T-helper 22 cell (primary cell): ENCODE measurements at regions not wholly inside any gene's neighbourhood (a gene's known extent, or its start where the extent isn't known, plus 50 kb on each side); places are given as distances from the start of the nearest gene placed in this dataset.

ENCODE experiments used
- DNase-seq: peaks from one replicate; pipeline ENCODE4 v3.0.0-alpha.2; 2020; ENCODE audit warnings: low read depth

DNA sequence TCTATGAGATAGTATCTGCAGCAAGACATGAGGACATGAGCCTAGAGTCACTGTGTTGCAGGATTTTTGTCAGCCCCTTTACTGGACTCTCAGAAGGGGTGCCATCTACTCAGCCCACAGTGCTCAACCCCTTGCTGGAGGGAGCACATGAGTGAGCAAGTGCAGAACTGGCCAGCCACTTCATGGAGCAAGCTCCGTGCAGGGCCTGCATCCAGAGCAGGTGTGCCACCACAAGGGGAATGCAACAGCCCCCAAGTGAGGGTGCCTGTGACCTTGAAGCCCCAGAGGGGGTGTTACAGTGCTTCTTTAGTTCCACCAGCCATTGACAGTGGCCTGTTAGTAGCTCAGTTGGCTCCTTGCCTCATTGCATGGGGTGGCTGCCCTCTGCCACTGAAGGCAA, 649.7 kb downstream of the PLPP3 start:
- no peak for DNase-seq

DNA sequence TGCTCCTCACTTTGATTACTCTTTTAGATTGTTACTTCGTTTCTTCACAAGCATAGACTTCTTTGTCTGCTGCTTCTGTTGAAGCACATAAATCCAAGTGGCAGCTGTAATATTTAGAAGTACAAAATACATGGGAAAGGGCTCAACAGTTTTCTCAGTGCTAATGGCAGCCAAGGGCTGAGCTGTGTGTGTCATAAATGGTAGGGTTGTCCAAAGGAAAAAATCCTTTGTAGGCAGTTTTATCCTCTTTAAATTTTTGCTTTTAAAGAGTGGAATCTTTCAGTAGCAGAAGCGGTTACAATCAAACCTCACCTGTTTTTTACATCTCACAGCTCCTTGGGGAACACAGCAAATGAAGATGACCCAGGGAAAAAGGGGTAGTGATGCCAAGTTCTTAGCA, 650.8 kb downstream of the PLPP3 start:
- no peak for DNase-seq

DNA sequence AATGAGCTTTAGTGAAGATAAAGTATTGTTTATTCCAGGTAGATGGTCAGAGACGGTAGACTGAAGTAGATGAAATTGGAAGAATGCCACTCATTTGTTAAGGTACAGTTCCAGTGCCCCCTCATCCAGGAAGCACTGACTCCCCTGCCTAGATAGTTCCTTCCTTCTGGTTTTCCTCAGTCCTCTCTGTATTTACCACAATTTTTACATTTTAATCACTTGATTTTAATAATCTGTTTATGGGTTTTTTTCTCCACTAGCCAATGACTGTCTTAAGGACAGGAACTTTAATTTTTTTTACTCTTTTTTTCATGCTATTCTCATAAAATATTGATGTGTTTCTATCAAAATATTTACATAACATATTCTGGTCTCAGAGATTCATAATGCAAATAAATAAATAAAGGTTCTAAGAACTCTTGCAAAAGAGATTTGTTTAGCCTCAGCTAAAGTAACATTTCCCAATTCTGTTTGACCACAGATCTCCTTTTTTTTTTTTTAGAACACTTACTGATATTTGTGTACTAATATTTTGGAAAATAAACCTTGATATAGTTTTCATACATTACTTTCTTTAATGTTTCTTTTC, 651.6 kb downstream of the PLPP3 start:
- no peak for DNase-seq

DNA sequence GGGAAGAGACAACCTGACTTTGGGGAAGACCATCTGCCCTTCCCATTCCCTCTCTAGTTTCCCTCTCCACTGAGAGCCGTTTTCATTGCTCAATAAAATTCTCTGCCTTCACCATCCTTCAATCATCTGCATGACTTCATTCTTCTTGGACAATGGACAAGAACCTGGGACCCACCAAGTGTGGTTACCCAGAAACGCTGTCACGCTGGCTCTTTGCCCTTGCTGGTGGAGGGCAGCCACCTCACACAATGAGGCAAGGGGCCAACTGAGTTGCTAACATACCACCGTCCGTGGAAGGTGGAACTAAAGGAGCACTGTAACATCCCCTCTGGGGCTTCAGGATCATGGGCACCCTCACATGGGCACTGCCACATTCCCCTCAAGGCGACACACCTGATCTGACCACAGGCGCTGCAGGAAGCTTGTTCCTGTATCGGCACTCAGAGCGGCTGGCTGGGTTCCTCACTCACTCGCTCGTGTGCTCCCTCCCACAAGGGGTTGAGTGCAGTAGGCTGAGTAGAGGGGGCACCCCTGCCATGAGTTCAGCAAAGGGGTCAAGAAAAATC, 652.4 kb downstream of the PLPP3 start:
- no peak for DNase-seq

DNA sequence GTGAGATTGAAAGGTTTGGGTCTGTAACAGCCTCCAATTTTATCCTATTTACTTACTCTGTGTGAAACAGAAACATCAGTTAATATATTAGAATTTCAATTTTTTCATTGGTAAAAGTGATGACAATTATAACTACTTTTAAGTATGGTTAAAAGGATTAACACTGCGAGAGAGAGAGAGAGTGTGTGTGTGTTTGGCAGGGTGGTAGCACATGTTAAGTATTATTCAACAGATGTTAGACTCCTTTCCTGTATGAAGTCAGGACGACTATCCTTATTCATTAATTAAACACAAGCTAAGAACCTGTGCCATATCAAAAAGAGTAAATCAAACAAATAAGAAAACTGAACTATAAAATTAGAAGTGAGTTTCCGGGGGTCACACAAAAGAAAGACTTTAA, 662.5 kb downstream of the PLPP3 start:
- no peak for DNase-seq

DNA sequence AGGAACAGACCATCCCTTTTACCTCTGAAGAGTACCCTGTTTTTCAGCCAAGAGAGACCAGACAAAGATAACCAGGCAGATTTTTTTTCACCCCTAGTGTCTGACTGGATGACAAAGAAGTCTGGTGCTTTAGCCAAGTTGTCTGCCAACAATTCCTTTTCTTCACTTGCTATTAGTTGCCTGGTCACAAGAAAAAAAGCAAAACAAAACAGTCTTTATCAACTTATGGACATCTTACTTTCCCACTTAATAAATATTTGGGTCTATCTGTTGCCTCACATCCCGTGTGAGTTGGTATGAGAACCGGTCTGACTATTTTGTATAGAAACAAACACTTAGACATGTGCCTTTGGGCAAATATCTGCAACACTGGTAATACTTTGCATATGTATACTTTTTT, 662.9 kb downstream of the PLPP3 start:
- no peak for DNase-seq

DNA sequence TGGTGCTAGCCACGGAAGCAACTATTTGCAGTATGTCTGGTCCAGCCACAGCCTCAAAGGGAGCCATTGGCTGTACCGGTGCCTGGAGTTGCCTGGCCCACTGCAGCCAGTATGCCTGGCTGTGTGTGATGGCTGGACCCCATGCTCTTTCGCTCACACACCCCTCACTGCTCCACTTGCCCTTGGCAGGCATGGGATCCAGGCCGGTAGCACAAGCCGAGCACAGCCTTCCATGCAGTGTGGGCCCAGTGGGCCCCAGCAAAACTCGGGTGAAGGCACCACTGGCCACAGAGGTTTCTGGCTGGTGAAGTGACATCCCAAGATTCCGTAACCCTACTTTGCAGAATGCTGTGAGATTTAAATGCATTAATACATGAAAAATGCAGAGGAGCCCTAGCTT, 665.8 kb downstream of the PLPP3 start:
- DNase-seq = no peak

DNA sequence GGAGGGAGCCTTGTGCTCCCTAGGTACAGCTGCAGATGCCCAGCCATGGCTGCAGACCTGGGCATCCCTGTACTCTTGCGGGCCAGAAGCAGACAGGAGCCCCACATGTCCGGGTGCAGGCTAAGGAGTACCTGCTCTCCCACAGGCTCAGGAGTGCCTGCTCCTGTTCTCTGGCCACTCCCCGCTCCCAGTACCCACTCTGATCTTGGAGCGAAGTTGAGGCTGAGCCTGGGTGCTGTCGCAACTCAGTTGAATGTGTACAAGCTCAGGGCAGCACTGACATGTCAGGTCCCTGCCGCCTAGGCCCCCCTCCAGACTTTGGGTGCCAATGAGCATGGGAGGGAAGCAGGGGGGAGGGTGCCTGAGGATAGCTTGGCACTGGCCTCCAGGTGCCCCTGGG, 666.9 kb downstream of the PLPP3 start:
- DNase-seq = no peak

DNA sequence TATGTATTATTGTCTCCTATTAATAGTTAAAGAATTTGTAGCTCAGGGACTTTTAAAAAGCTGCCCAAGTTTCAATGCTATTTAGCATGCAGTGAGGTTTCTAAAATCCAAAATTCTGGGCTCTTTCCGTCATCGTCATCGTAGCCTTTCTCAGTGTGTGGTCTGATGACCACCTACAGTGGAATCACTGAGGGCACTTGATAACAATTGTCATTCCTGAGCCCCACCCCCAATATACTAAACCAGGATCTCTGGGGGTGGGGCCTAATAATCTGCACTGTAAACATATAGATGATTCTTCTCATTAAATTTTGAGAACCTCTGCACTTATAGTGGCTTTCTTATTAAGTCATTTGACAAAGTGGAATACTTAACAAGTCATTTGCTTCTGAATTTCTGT, 674.8 kb downstream of the PLPP3 start:
- no peak for DNase-seq

DNA sequence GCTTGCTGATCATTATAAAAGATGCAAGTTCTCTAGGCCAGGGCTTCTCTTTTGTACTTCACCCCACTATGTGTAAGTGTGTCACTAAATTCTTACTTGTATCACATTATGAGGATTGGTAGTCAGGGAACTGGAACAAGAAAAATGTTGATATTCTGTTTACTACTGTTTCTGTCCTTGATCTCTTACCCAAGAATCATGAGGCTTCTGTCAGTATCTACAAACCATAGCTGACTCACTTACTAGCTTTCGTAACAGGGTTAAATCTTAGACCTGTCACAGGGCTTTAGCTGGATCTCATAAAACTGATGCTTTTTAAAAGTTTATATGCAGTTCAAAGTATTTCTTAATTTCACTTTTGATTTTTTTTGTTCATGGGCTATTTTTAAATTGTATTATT, 681.2 kb downstream of the PLPP3 start:
- DNase-seq = no peak

DNA sequence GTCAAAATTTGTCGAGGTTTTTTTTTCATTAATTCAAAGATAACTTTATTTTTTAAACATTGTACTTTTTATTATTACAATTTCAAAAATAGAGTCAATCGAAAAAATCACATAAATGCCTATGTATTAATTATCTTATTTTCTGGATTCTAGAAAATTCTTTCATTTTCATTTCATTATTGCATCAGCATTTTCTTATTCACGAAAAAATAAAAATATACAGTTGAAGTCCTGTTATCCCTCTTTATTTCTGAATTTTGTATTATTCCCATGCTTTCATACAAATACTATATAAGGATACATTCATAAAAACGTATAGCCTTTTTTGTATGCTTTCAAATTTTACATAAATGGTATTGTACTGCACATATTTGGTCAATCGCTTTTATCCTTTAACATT, 681.0 kb upstream of the USP24 start:
- no peak for DNase-seq

DNA sequence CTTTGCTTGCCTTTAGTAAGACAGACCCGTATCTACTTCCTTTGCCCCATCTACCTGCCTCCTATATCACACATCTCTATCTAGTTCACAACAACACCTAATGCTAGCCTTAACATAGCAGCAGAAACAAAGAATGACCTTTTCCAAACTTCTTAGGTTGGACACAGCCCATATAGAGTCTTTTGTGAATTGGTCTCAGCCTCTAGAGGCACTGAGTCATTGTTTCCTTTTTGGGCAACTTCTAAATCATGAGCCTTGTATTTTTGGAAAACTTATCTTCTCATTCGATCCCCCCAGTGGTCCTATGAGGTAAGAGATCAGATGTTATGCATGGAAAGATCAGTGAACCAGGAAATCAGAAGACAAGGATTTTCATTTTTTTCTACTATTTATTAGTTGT, 679.4 kb upstream of the USP24 start:
- no peak for DNase-seq

DNA sequence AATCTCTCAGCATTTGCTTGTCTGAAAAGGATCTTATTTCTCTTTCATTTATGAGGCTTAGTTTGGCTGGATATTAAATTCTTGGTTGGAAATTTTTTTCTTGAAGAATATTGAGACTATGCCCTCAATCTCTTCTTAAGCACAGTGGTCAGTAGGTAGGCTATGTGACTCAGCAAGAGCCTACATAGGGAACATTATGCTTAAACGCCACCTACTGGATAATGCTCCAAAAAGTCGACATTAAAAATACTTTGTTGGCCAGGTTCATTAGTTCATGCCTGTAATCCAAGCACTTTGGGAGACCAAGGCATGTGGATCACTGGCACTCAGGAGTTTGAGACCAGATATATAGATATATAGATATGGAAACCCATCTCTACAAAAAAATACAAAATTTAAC, 678.0 kb upstream of the USP24 start:
- no peak for DNase-seq

DNA sequence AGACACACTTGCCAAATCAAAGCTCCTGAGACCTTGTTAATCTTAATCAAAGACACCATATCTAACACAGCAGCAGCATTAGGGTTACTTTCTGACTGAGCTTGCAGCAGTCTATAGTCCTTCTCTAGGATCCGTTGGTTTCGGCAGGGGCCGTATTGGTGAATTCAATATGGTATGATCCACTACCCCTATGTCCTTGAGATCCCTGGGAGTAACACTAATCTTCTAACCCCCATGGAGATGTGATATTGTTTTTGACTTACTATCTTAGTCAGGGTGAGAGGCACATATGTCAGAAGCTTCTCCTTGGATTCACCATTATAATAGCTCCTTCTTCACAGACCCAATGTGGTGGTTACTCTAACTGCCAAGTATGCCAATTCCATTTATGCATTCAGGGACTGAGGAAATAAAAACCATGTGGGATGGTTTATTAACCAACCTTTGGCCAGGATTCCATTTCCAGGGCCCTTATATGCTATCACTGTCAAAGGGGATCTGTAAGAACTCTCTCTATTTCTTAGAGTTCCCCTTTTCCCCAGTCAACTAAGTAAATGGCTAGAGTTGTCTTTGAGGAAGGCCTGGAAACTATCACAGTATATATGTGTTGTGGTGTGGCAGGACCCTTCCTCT, 673.6 kb upstream of the USP24 start:
- no peak for DNase-seq

DNA sequence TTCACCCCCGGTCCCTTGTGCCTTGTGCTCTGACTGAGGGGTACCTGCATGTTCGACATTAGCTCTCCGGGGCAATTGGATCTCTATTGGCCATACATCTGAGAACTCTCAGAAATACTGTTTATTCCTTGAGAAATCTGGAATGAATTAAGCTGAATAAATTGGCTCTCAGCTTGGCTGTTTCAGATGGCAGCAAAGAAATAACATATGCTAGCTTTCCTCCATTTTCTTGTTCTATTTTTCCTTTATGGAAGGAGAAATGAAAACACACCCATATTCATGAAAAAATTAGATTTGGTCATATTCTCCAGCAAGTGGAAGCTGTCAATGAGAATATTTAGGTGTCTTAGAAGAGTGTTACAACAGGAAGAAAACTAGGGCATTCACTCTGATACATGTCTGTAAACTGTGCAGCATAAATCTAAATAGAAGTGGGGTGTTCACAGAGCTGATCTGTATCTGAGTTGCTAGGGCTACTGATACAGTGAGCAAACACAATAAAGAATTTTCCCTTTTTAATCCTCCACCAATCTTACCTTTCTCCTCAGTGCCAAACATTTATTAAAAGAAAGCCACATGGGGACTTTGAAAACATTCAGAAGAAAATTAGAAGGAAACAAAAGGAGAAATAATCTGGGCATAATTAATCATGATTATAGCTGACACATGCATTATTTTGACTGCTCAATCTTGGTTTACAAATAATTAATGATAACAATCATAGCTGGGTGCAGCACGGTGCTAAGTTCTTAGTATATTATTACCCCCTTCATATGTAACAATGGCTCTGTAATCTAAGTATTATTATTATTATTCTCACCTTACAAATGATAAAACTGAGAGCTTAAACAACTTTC, 671.9 kb upstream of the USP24 start:
- no peak for DNase-seq

DNA sequence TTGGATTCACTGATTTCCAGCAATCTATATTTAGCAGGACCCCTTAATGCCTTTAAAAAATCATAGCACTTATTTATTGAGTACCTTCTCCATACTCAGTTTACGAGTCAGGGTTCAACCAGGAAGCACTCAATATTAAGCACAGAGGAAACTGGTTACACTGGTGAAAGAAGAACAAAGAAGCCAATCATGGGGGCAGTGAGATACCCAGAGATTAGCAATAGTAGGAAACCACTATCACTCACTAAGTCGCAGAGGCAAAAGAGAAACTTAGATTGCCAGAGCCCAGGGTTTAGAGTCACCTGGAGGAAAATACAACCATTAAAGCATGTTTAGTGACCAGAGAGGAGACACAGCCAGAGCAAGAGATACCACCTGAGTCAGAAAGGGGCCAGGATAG, 670.5 kb upstream of the USP24 start:
- DNase-seq = no peak

DNA sequence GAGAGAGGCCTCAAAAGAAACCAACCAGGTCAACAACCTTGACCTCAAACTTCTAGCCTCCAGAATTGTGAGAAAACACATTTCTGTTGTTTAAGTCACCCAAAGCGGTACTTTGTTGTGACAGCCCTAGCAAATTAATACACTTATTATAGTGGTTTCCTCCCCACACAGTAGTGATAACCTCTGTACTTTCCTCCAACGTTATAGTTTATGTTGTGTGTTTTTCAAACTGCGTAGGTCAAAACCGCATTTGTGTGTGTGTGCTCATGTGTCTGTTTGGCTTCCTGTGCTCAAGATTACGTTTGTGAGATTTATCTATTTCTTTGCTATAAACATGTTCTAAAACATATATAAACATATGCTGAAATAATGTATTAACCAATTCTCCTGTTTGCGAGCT, 667.8 kb upstream of the USP24 start:
- DNase-seq = no peak

DNA sequence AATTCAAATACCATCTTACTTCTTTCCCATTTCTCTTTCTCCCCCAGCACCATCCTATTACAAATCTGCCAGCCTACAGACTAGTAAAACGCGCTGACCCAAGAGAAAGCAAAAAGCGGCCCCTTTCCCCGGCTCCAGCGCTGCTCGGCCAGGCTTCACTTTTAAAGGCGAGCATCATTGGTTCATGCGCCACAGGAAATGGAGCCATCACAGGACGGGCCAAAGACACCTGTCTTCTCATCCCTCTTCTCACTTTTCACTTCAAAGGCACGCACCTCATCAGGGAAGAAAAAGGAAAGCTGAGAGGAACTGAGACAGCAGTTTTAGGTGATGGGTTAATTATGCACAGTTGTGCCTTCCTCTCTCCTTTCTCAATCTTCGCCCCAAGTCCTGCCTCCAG, 664.2 kb upstream of the USP24 start:
- no peak for DNase-seq

DNA sequence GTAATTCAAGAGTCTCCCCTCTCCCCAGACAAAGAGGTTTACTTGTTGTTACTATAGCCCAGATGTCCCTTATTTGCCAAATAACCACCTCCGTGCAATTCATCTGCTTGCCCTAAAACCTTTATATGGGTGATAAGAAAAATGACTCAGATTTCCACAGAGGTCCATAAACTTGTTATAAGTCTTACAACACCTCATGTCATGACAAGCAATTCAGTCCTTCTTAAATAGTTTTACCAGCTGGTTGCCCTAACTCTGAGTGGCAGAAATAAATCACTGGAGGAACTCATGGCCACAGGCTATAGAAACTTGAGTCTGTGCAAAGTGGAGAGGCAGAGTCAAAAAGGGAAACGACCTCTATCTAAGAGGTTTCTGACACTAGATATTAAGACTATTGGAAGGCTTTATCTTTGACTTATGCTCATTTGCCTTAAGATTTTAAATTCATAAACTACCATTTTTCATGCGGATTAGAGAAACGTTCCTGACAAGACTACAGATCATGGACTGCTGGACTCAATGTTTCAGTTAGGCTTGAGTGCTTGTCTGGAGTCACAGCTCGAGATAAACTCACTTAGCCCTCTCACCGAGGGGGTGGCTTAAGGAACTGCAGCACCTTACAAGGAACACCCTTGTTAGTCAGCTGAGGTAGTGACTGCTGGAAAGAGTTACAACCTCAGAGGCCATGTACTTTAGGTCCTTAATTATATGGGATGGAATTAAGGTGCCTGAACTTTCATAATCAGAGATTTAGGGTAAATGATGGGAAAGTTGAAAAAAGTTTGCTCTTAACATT, 662.5 kb upstream of the USP24 start:
- DNase-seq = no peak

DNA sequence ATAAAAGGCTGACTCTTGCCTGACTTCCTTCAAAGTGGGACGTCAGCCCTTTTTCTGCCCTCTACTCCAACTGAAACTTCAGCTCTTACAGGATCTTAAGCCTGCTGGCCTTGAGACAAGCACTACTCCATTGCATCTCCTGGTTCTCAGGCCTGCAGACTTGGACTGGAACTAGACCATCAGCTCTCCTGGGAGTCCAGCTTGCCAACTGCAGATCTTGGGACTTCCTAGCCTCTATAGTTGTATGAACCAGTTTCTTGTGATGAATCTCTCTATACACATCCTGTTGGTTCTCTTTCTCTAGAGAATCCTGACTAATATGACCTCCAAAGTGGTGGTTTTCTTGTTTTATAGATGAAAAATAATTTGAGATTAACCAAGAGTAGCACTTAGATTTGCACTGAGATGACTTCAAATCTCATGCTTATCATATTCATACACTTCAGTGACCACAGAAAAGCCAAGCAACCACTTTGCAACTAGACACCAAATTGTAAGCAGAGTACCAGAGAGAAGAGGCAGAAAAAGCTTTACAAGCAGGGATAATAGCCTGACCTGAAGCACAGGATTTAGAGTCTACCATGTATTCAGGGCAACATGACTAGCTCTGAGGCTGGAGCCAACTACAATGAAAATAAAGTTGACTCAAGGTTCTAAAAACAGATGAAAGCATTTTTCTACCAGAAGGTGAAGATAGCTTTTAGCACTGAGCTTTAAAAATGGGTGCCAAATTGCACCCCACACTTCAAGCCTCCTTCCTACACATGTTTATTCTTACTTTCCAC, 661.3 kb upstream of the USP24 start:
- no peak for DNase-seq

DNA sequence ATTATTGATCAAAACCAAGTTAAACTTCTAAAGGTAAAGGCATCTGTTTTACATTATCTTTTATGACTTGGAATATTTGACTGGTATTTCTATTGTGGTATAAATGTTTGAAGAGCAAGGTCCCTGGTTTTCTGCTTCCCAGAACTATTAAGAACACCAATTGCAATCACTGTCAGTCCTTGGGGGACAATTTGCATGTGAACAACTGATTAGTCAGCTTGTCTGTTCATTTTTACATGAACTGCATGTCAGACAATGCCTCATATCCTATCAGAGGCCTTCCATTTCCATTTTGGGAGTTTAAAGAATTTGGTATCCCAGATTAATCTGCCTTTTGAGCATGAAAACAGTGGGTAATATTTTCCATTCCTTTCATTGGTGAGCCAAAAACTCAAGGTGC, 654.9 kb upstream of the USP24 start:
- no peak for DNase-seq

DNA sequence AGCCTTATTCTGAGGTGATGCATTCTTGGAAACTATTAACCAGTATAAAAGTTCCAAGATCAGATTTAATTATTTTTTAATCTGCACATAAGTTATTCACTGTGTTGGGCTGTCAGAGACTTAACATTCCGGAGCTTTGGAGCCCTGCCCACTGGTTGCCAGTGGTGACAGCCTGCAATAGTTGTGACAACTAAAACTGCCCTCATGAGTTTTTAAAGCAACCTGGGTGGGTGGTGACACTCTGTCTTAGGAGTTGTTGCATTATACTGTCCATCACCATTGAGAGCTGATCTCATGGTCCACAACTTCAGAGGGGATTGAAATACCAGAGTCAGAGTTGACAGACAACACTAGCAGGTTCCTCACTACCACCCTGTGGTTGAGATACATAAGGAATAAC, 653.9 kb upstream of the USP24 start:
- no peak for DNase-seq
